Fibroblast of the aortic adventitia (primary cell): ENCODE measurements at regions not wholly inside any gene's neighbourhood (a gene's known extent, or its start where the extent isn't known, plus 50 kb on each side); places are given as distances from the start of the nearest gene placed in this dataset.

Experiments used
- DNase-seq: peaks from one replicate; pipeline ENCODE4 v3.0.0-alpha.2; 2010; ENCODE audit warnings: low read depth
- H3K4me3 ChIP-seq: 2 replicates; pipeline ENCODE4 v1.5.1; 2011; ENCODE audit warnings: low read depth, mild to moderate bottlenecking, control low read depth, low read length, moderate library complexity
- CTCF ChIP-seq: IDR thresholded peaks from 2 replicates; pipeline ENCODE4 v1.5.1; 2011; ENCODE audit warnings: mild to moderate bottlenecking, low read length, control low read depth, inconsistent platforms; ENCODE audit not compliant: insufficient read depth

GRCh38 chr21:20419772-20420171 lies 578.4 kb upstream of the NCAM2 start:
- H3K4me3 ChIP-seq, result no peak overlapping the region
- no peak for TF ChIP-seq CTCF
- DNase-seq, result no peak

- no peak overlapping the region for H3K4me3 ChIP-seq
- DNase-seq, result no peak
- no peak for TF ChIP-seq CTCF
Measured at GRCh38 chr21:20424943-20425342, 573.3 kb upstream of the NCAM2 start.

- DNase-seq, result no peak
- no peak for TF ChIP-seq CTCF
- H3K4me3 ChIP-seq, result no peak overlapping the region
Measured at GRCh38 chr21:20425856-20426255, 572.4 kb upstream of the NCAM2 start.

- TF ChIP-seq CTCF, result no peak
- DNase-seq, result no peak
- no peak overlapping the region for H3K4me3 ChIP-seq
Measured at GRCh38 chr21:20440338-20440737, 557.9 kb upstream of the NCAM2 start.

- DNase-seq, result no peak
- no peak overlapping the region for H3K4me3 ChIP-seq
- TF ChIP-seq CTCF, result no peak
Measured at GRCh38 chr21:20443558-20444155, 554.6 kb upstream of the NCAM2 start.

- no peak overlapping the region for H3K4me3 ChIP-seq
- no peak for TF ChIP-seq CTCF
- DNase-seq, result no peak
Measured at GRCh38 chr21:20445971-20446370, 552.2 kb upstream of the NCAM2 start.

GRCh38 chr21:20451046-20451445 lies 547.2 kb upstream of the NCAM2 start:
- H3K4me3 ChIP-seq, result no peak overlapping the region
- no peak for TF ChIP-seq CTCF
- DNase-seq, result no peak
